HepG2 (cell line): ENCODE measurements at regions not wholly inside any gene's neighbourhood (a gene's known extent, or its start where the extent isn't known, plus 50 kb on each side); places are given as distances from the start of the nearest gene placed in this dataset.

Experiments
- CHD2 ChIP-seq: IDR thresholded peaks from 2 replicates; pipeline ENCODE4 v1.6.1; 2011; ENCODE audit warnings: low read depth, low read length, improper control_type of control experiment
- FOXK1 ChIP-seq: sonication (generic); formaldehyde crosslinking; IDR thresholded peaks from 2 replicates; pipeline ENCODE4 v1.4.0; 2020; ENCODE audit warnings: low read depth, missing genetic modification reagents, borderline replicate concordance
- HMG20B ChIP-seq: conservative IDR thresholded peaks from 2 replicates; pipeline ENCODE4 v1.6.1; 2016; ENCODE audit warnings: missing genetic modification reagents, missing compliant biosample characterization
- SALL1 ChIP-seq: sonication (generic); formaldehyde crosslinking; IDR thresholded peaks from 2 replicates; pipeline ENCODE4 v1.8.0; 2022; ENCODE audit warnings: mild to moderate bottlenecking, missing genetic modification reagents
- SKI ChIP-seq: fragments of 450-650 bp; IDR thresholded peaks from one replicate; pipeline ENCODE4 v1.6.1; 2018; ENCODE audit warnings: mild to moderate bottlenecking; ENCODE audit not compliant: partially characterized antibody
- TF ChIP-seq, protein P1 (sequence below): IDR thresholded peaks from 2 replicates; pipeline ENCODE4 v1.6.1; 2016; ENCODE audit warnings: missing compliant biosample characterization, missing genetic modification reagents, borderline replicate concordance
- TF ChIP-seq, protein P2 (sequence below): sonication (generic); formaldehyde crosslinking; conservative IDR thresholded peaks from 2 replicates; pipeline ENCODE4 v1.4.0; 2020; ENCODE audit warnings: missing genetic modification reagents
- TF ChIP-seq, protein P3 (sequence below): sonication (generic); formaldehyde crosslinking; IDR thresholded peaks from 2 replicates; pipeline ENCODE4 v1.5.0; 2020; ENCODE audit warnings: missing genetic modification reagents
- TF ChIP-seq, protein P4 (sequence below): sonication (generic); formaldehyde crosslinking; IDR thresholded peaks from 2 replicates; pipeline ENCODE4 v1.8.0; 2022; ENCODE audit warnings: mild to moderate bottlenecking, missing genetic modification reagents; ENCODE audit not compliant: insufficient replicate concordance
- TF ChIP-seq, protein P5 (sequence below): sonication (generic); formaldehyde crosslinking; IDR thresholded peaks from 2 replicates; pipeline ENCODE4 v1.5.1; 2020; ENCODE audit warnings: mild to moderate bottlenecking, missing genetic modification reagents
- TF ChIP-seq, protein P6 (sequence below): IDR thresholded peaks from 2 replicates; pipeline ENCODE4 v1.6.1; 2012; ENCODE audit warnings: low read depth, low read length, improper control_type of control experiment
- TF ChIP-seq, protein P7 (sequence below): sonication (generic); formaldehyde crosslinking; IDR thresholded peaks from 2 replicates; pipeline ENCODE4 v1.5.0; 2020; ENCODE audit warnings: missing genetic modification reagents, mild to moderate bottlenecking, borderline replicate concordance

DNA sequence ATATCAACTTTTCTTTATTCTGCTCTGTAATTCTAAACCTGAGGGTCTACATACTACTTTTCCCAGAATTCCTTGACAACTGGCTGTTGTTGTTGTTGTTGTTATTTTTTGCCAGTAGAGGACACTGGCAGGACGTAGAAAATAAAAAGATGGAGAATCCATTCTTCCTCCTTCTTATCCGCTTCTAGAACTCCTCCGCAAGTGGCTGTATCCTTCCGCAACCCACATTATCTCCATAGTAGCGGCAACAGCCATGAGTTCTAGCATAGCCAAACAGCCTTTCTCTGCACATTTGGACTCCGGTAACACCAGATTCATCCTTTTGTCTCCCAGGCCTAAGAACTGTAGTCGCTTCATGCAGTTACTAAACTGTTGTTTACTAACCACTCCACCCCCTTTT, 91.1 kb upstream of the CACHD1 start (continued):
- TF ChIP-seq, protein P1, sequence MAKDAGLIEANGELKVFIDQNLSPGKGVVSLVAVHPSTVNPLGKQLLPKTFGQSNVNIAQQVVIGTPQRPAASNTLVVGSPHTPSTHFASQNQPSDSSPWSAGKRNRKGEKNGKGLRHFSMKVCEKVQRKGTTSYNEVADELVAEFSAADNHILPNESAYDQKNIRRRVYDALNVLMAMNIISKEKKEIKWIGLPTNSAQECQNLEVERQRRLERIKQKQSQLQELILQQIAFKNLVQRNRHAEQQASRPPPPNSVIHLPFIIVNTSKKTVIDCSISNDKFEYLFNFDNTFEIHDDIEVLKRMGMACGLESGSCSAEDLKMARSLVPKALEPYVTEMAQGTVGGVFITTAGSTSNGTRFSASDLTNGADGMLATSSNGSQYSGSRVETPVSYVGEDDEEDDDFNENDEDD (CRISPR knock-in tag): no peak
- TF ChIP-seq SKI (no peak), CHD2 (no peak), HMG20B (CRISPR knock-in tag) (no peak), SALL1 (no peak), FOXK1 (CRISPR knock-in tag) (no peak)
- TF ChIP-seq, protein P2, sequence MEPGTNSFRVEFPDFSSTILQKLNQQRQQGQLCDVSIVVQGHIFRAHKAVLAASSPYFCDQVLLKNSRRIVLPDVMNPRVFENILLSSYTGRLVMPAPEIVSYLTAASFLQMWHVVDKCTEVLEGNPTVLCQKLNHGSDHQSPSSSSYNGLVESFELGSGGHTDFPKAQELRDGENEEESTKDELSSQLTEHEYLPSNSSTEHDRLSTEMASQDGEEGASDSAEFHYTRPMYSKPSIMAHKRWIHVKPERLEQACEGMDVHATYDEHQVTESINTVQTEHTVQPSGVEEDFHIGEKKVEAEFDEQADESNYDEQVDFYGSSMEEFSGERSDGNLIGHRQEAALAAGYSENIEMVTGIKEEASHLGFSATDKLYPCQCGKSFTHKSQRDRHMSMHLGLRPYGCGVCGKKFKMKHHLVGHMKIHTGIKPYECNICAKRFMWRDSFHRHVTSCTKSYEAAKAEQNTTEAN (CRISPR knock-in tag): no peak
- TF ChIP-seq, protein P3, sequence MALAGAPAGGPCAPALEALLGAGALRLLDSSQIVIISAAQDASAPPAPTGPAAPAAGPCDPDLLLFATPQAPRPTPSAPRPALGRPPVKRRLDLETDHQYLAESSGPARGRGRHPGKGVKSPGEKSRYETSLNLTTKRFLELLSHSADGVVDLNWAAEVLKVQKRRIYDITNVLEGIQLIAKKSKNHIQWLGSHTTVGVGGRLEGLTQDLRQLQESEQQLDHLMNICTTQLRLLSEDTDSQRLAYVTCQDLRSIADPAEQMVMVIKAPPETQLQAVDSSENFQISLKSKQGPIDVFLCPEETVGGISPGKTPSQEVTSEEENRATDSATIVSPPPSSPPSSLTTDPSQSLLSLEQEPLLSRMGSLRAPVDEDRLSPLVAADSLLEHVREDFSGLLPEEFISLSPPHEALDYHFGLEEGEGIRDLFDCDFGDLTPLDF: no peak
- TF ChIP-seq, protein P4, sequence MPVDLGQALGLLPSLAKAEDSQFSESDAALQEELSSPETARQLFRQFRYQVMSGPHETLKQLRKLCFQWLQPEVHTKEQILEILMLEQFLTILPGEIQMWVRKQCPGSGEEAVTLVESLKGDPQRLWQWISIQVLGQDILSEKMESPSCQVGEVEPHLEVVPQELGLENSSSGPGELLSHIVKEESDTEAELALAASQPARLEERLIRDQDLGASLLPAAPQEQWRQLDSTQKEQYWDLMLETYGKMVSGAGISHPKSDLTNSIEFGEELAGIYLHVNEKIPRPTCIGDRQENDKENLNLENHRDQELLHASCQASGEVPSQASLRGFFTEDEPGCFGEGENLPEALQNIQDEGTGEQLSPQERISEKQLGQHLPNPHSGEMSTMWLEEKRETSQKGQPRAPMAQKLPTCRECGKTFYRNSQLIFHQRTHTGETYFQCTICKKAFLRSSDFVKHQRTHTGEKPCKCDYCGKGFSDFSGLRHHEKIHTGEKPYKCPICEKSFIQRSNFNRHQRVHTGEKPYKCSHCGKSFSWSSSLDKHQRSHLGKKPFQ (CRISPR knock-in tag): no peak
- TF ChIP-seq, protein P5, sequence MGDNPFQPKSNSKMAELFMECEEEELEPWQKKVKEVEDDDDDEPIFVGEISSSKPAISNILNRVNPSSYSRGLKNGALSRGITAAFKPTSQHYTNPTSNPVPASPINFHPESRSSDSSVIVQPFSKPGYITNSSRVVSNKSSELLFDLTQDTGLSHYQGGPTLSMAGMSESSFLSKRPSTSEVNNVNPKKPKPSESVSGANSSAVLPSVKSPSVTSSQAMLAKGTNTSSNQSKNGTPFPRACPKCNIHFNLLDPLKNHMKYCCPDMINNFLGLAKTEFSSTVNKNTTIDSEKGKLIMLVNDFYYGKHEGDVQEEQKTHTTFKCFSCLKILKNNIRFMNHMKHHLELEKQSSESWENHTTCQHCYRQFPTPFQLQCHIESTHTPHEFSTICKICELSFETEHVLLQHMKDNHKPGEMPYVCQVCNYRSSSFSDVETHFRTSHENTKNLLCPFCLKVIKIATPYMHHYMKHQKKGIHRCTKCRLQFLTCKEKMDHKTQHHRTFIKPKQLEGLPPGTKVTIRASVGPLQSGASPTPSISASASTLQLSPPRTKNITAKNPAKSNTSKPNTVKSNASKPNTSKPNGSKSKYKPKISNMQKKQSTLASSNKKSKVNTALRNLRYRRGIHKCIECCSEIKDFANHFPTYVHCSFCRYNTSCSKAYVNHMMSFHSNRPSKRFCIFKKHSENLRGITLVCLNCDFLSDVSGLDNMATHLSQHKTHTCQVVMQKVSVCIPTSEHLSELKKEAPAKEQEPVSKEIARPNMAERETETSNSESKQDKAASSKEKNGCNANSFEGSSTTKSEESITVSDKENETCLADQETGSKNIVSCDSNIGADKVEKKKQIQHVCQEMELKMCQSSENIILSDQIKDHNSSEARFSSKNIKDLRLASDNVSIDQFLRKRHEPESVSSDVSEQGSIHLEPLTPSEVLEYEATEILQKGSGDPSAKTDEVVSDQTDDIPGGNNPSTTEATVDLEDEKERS (CRISPR knock-in tag): no peak
- TF ChIP-seq, protein P6, sequence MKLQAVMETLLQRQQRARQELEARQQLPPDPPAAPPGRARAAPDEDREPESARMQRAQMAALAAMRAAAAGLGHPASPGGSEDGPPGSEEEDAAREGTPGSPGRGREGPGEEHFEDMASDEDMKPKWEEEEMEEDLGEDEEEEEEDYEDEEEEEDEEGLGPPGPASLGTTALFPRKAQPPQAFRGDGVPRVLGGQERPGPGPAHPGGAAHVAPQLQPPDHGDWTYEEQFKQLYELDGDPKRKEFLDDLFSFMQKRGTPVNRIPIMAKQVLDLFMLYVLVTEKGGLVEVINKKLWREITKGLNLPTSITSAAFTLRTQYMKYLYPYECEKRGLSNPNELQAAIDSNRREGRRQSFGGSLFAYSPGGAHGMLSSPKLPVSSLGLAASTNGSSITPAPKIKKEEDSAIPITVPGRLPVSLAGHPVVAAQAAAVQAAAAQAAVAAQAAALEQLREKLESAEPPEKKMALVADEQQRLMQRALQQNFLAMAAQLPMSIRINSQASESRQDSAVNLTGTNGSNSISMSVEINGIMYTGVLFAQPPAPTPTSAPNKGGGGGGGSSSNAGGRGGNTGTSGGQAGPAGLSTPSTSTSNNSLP: no peak
- TF ChIP-seq, protein P7, sequence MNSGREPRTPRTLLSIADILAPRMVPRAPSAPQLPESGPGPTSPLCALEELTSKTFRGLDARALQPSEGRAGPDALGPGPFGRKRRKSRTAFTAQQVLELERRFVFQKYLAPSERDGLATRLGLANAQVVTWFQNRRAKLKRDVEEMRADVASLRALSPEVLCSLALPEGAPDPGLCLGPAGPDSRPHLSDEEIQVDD: no peak
